Heart left ventricle (tissue), 13 donors: ENCODE measurements at regions not wholly inside any gene's neighbourhood (a gene's known extent, or its start where the extent isn't known, plus 50 kb on each side); places are given as distances from the start of the nearest gene placed in this dataset.

ENCODE experiments used
- POLR2A ChIP-seq, 2 donors: fragments of 450-650 bp; IDR thresholded peaks; one replicate each; pipeline ENCODE4 v1.6.1; 2017; ENCODE audit warnings: antibody characterized with exemption in 2 of 2, mild to moderate bottlenecking in 2 of 2, moderate library complexity in 2 of 2
- TF ChIP-seq, protein P1 (sequence below), 12 donors: fragments of 200-600 bp; sonication (generic) in 4 of 12; IDR thresholded peaks; one replicate each; pipeline versions ENCODE4 v1.5.0 to v1.8.0; 2018 to 2022; ENCODE audit warnings: antibody characterized with exemption in 12 of 12, mild to moderate bottlenecking in 5 of 12
- donor health status: ischemic (EF 13 %, LVEDD 7.1; RV severe dilation, severe dysfunction).
- donor health status: DM: no; HTN: yes; CAD: no.
- donor health status: DM: no; HTN: no; CAD: no.
- donor health status: ischemic (EF 25% LVEDD 6.9; RV normal size, moderate dysfunction).
- donor health status: ischemic (EF 25% LVEDD 5.7; RV mildly dilated, moderate dysfunction).
- donor health status: ischemic (EF 35%, LVEDD 5.7; RV mildly dilated, moderate dysfunction).
- donor health status: nonischemic (EF 11% LVEDD 7.7; RV severe dilation, severe dysfunction).
- donor health status: DM: yes; HTN: yes; CAD: no.
- donor health status: PGD.
- donor health status: ischemic (EF 29% LVEDD 5.4; RV normal size, mild dysfunction).
- donor health status: nonischemic (EF 23%, LVEDD 6.1; RV moderate dilation, normal function).

DNA sequence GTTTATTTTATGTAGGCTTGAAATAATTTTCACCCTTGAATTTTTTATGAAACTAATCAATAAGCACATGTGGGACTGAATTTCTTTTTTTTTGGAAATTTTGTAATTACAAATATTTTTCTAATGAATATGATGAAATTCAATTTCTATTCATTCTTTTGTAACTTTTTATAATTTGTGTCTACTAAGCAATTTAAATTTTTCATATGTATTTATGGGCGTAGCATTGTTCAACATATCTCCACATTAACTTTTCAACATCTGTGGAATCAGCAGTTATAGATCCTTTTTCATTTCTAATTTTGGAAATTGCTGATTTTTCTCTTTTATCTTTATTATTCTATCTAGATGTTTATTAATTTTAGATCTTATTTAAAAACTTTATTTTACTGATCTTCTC lies 1320.3 kb downstream of the C4orf33 start:
- TF ChIP-seq, protein P1, sequence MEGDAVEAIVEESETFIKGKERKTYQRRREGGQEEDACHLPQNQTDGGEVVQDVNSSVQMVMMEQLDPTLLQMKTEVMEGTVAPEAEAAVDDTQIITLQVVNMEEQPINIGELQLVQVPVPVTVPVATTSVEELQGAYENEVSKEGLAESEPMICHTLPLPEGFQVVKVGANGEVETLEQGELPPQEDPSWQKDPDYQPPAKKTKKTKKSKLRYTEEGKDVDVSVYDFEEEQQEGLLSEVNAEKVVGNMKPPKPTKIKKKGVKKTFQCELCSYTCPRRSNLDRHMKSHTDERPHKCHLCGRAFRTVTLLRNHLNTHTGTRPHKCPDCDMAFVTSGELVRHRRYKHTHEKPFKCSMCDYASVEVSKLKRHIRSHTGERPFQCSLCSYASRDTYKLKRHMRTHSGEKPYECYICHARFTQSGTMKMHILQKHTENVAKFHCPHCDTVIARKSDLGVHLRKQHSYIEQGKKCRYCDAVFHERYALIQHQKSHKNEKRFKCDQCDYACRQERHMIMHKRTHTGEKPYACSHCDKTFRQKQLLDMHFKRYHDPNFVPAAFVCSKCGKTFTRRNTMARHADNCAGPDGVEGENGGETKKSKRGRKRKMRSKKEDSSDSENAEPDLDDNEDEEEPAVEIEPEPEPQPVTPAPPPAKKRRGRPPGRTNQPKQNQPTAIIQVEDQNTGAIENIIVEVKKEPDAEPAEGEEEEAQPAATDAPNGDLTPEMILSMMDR (IDR thresholded peaks at IDR 0.05), result no peak
- no peak for TF ChIP-seq POLR2A (IDR thresholded peaks at IDR 0.05)
